GM12892 (cell line): ENCODE measurements at regions not wholly inside any gene's neighbourhood (a gene's known extent, or its start where the extent isn't known, plus 50 kb on each side); places are given as distances from the start of the nearest gene placed in this dataset.

ENCODE experiments used
- POLR2A ChIP-seq: IDR thresholded peaks from 2 replicates; pipeline ENCODE4 v1.6.1; 2011; ENCODE audit warnings: low read depth, low read length, control low read depth
- POLR2AphosphoS5 ChIP-seq: IDR thresholded peaks from 2 replicates; pipeline ENCODE4 v1.6.1; 2011; ENCODE audit warnings: low read depth, low read length, control low read depth

DNA sequence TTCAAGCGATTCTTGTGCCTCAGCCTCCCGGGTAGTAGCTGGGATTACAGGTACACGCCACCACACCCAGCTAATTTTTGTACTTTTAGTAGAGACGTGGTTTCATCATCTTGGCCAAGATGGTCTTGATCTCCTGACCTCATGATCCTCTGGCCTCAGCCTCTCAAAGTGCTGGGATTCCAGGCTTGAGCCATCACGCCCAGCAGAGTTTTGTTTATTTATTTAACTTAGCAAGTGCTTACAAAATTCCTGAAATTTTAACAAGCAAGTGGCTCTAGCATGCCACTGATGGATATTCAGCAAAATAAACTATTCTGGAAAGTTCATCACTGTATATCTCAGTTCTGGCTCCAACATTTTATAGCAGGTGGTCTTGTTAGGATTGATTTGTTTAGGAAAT, 585.9 kb downstream of the OTOL1 start:
- TF ChIP-seq POLR2AphosphoS5 = no peak
- no peak for TF ChIP-seq POLR2A
